OCI-LY7 (cell line): ENCODE measurements at regions not wholly inside any gene's neighbourhood (a gene's known extent, or its start where the extent isn't known, plus 50 kb on each side); places are given as distances from the start of the nearest gene placed in this dataset.

ENCODE experiments used
- BruUV-seq: library from RNA; stranded (reverse); fragments of 400-500 nt; replicated peaks from 2 replicates; lab custom pipeline; 2021; lab: Mats Ljungman, UMichigan
- CTCF ChIA-PET: fragments of 300-600 bp; sonication (Branson Sonifier 250); formaldehyde crosslinking; loops from one replicate; lab custom pipeline; 2022; ENCODE audit warnings: antibody characterized with exemption; ENCODE audit not compliant: unreplicated experiment; lab: Charles Lee
- POLR2A ChIA-PET: fragments of 300-600 bp; sonication (Branson Sonifier 250); formaldehyde crosslinking; loops from one replicate; lab custom pipeline; 2022; ENCODE audit warnings: antibody characterized with exemption; lab: Charles Lee
- DNase-seq: peaks from one replicate; pipeline ENCODE4 v3.0.0-alpha.2; 2015; ENCODE audit warnings: low spot score
- H2AFZ ChIP-seq: fragments of 200-600 bp; sonication (generic), shearing (Covaris generic); 2 replicates; pipeline ENCODE4 v1.6.1; 2014; ENCODE audit warnings: mild to moderate bottlenecking, antibody characterized with exemption, low read length, moderate library complexity
- H3K27ac ChIP-seq: fragments of 200-600 bp; sonication (generic); 2 replicates; pipeline ENCODE4 v1.5.1; 2014; ENCODE audit warnings: mixed run types, low read depth, mild to moderate bottlenecking, moderate library complexity, low read length, inconsistent platforms; ENCODE audit not compliant: poor library complexity, severe bottlenecking
- H3K36me3 ChIP-seq: fragments of 200-600 bp; sonication (generic); 2 replicates; pipeline ENCODE4 v1.6.1; 2014; ENCODE audit warnings: mild to moderate bottlenecking, antibody characterized with exemption, low read length, moderate library complexity, mixed read lengths; ENCODE audit not compliant: insufficient read depth
- H3K4me1 ChIP-seq: fragments of 200-600 bp; sonication (generic); 2 replicates; pipeline ENCODE4 v1.5.1; 2014; ENCODE audit warnings: mild to moderate bottlenecking, low read length; ENCODE audit not compliant: insufficient read depth, poor library complexity, severe bottlenecking
- H3K4me2 ChIP-seq: fragments of 200-600 bp; sonication (generic); 2 replicates; pipeline ENCODE4 v1.6.1; 2014; ENCODE audit warnings: mild to moderate bottlenecking, low read length
- H3K4me3 ChIP-seq: fragments of 200-600 bp; sonication (generic); 2 replicates; pipeline ENCODE4 v1.5.1; 2014; ENCODE audit warnings: mild to moderate bottlenecking, low read depth, low read length; ENCODE audit not compliant: poor library complexity, severe bottlenecking
- H3K79me2 ChIP-seq: fragments of 200-600 bp; sonication (generic); 2 replicates; pipeline ENCODE4 v1.6.1; 2016; ENCODE audit warnings: low read depth, mild to moderate bottlenecking, low read length, moderate library complexity, mixed read lengths; ENCODE audit not compliant: insufficient read depth
- H3K9me2 ChIP-seq: fragments of 200-600 bp; sonication (generic); 2 replicates; pipeline ENCODE4 v1.6.1; 2016; ENCODE audit warnings: mild to moderate bottlenecking, low read length, mixed read lengths; ENCODE audit not compliant: insufficient read depth
- H3K9me3 ChIP-seq: fragments of 200-600 bp; sonication (generic); 2 replicates; pipeline ENCODE4 v1.6.1; 2014; ENCODE audit warnings: mild to moderate bottlenecking, mixed run types, low read length, mixed read lengths
- H4K20me1 ChIP-seq: fragments of 200-600 bp; sonication (generic); 2 replicates; pipeline ENCODE4 v1.6.1; 2014; ENCODE audit warnings: mild to moderate bottlenecking, antibody characterized with exemption, low read length, moderate library complexity, mixed read lengths; ENCODE audit not compliant: insufficient read depth
- CTCF ChIP-seq: fragments of 200-600 bp; sonication (generic); conservative IDR thresholded peaks from 2 replicates; pipeline ENCODE4 v1.5.1; 2014; ENCODE audit warnings: mild to moderate bottlenecking, antibody characterized with exemption, low read length, moderate library complexity, mixed read lengths
- EZH2phosphoT487 ChIP-seq: fragments of 200-600 bp; sonication (generic); IDR thresholded peaks from 2 replicates; pipeline ENCODE4 v1.6.1; 2018; ENCODE audit warnings: low read depth, borderline replicate concordance, mild to moderate bottlenecking, mixed run types, antibody characterized with exemption, low read length, moderate library complexity, mixed read lengths
- intact Hi-C: fragments of 100-400 bp; cut with micrococcal nuclease; formaldehyde crosslinking; loops from one replicate; pipeline ENCODE4 v1.10.0; 2022; ENCODE audit not compliant: unreplicated experiment

- no peaks in the 10 kb centered on the region for H4K20me1 ChIP-seq
- no peak for DNase-seq
- no peak overlapping the region for H2AFZ ChIP-seq
- H3K9me2 ChIP-seq: no peaks in the 10 kb centered on the region
- POLR2A ChIA-PET: no interaction called here
- no peaks in the 10 kb centered on the region for H3K4me1 ChIP-seq
- H3K9me3 ChIP-seq: no peaks in the 10 kb centered on the region
- no peak overlapping the region for H3K4me2 ChIP-seq
- TF ChIP-seq CTCF (no peak), EZH2phosphoT487 (no peak)
- intact Hi-C loops: no loop called here
- H3K36me3 ChIP-seq: no peaks in the 10 kb centered on the region
- H3K79me2 ChIP-seq: no peaks in the 10 kb centered on the region
- CTCF ChIA-PET: no interaction called here
- no peak overlapping the region for H3K4me3 ChIP-seq
- BruUV-seq: no TSS peak
- no peak overlapping the region for H3K27ac ChIP-seq
These were observed 272.3 kb downstream of the PTPRU start for GRCh38 chr1:29508458-29509107.

- no peak for TF ChIP-seq EZH2phosphoT487
- BruUV-seq: no TSS peak
- no peaks in the 10 kb centered on the region for H3K36me3 ChIP-seq
- POLR2A ChIA-PET: no interaction called here
- no peak overlapping the region for H3K4me2 ChIP-seq
- CTCF ChIA-PET: no interaction called here
- no peaks in the 10 kb centered on the region for H3K4me1 ChIP-seq
- no peak overlapping the region for H3K4me3 ChIP-seq
- H3K9me2 ChIP-seq: no peaks in the 10 kb centered on the region
- H3K9me3 ChIP-seq: no peaks in the 10 kb centered on the region
- no peak overlapping the region for H3K27ac ChIP-seq
- intact Hi-C loops: no loop called here
- DNase-seq: no peak
- no peaks in the 10 kb centered on the region for H3K79me2 ChIP-seq
- no peaks in the 10 kb centered on the region for H4K20me1 ChIP-seq
- H2AFZ ChIP-seq: no peak overlapping the region
These were observed 270.4 kb downstream of the PTPRU start for GRCh38 chr1:29506678-29507225.

DNA sequence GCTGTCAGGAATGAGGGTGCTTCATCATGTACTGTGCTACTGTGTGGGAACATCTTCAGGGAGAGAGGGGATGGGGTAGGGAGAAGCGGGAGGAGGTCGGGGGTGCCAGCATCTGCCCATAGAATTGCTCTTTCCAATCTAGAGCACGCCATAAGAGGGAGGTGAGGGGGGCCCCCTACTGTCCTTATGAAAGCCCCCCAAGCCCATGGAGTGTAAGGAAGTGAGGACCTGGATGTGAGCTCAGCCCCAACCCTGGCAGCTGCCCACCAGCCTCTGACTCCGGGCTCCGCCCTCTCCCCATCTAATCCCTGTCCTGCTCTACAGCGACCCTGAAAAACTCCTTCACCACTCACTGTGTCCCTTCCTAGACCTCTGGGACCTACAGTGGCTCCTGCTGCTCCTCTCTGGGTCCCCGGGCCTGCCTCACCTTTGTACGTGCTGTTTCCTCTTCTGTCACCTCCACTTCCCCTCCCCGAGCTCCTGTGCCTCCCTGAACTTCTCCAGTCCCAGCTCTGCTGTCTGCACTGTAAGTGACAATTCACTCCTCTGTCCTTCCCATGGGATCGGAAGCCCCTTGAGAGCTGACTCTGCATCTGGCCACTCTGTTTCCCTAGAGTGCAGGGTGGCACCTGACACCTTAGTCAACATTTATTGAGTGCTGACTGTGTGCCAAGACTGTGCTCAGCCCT, 269.4 kb downstream of the PTPRU start:
- H3K4me2 ChIP-seq: no peak overlapping the region
- no peaks in the 10 kb centered on the region for H3K36me3 ChIP-seq
- no peak for DNase-seq
- H3K9me3 ChIP-seq: no peaks in the 10 kb centered on the region
- H3K4me1 ChIP-seq: no peaks in the 10 kb centered on the region
- intact Hi-C loops: no loop called here
- CTCF ChIA-PET: no interaction called here
- H3K79me2 ChIP-seq: no peaks in the 10 kb centered on the region
- no peaks in the 10 kb centered on the region for H4K20me1 ChIP-seq
- H2AFZ ChIP-seq: no peak overlapping the region
- TF ChIP-seq EZH2phosphoT487 (no peak), CTCF (no peak)
- no peak overlapping the region for H3K4me3 ChIP-seq
- H3K27ac ChIP-seq: no peak overlapping the region
- no TSS peak for BruUV-seq
- H3K9me2 ChIP-seq: no peaks in the 10 kb centered on the region
- POLR2A ChIA-PET: no interaction called here
